ENCODE measurements at regions not wholly inside any gene's neighbourhood (a gene's known extent, or its start where the extent isn't known, plus 50 kb on each side); places are given as distances from the start of the nearest gene placed in this dataset.

DNA sequence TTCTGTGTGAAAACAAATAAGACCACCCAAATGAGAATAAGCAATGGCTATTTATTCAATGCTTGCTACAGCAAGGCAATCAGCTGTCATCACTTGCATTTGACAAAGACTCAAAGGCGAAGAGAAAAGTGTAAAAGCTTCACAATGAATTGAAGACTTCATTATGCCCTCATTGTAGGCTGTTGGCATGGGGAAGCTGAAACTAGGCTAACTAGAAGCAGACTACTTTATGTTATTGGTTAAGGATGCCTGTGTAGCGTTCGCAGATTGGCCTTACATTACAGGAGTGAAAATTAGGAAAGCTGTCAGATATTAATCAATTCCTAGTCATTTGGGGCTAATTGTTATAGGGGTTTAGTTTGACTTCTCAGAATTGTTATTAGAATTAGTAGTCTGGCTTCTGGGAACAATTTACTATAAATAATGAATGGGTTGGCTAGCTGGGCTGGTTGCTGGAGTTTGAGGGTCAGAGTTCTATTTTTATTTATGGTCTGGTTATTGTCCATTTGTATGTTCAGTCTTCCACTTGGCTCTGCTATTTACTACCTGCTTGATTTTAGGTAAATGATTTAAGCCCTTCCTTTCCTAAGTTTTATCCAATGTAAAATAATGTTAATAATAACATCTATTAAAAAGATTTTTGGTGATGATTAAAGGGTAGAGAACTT, 437.2 kb upstream of the SYT4 start:
- no peak overlapping the region for H3K9ac ChIP-seq
- no peaks in the 10 kb centered on the region for H3K9me2 ChIP-seq (ENCODE audit: insufficient read depth)
- no peak for TF ChIP-seq EZH2 (IDR thresholded peaks at IDR 0.05; ENCODE audit: insufficient read depth, poor library complexity, severe bottlenecking)
- no peak for TF ChIP-seq EZH2phosphoT487 (IDR thresholded peaks at IDR 0.05; ENCODE audit: insufficient read depth, low read depth)
- no peak for DNase-seq
- no peaks in the 10 kb centered on the region for H3K79me2 ChIP-seq (ENCODE audit: insufficient read depth)
- no peak overlapping the region for H2AFZ ChIP-seq
- no peaks in the 10 kb centered on the region for H3K4me1 ChIP-seq (ENCODE audit: insufficient read depth)
- no peaks in the 10 kb centered on the region for H4K20me1 ChIP-seq (ENCODE audit: insufficient read depth)
- no peaks in the 10 kb centered on the region for H3K27me3 ChIP-seq (replicated peaks; ENCODE audit: insufficient read depth)
- in situ Hi-C loops (cut with MboI), result no loop called here
- no peak overlapping the region for H3K27ac ChIP-seq
- no peaks in the 10 kb centered on the region for H3F3A ChIP-seq (ENCODE audit: insufficient read depth)
- H3K36me3 ChIP-seq (ENCODE audit: low read depth), result no peaks in the 10 kb centered on the region
- H3K4me3 ChIP-seq, result no peak overlapping the region
- no peak overlapping the region for H3K4me2 ChIP-seq (ENCODE audit: unreplicated experiment)
- 58 to 59% methylated on average over 3 of the region's 3 CpGs for WGBS, 2 experiments (ENCODE audit: low coverage in 1 of 2, low lambda C conversion rate in 2 of 2, missing lambda C conversion rate in 2 of 2)
- H3K9me3 ChIP-seq (ENCODE audit: low read depth), result no peaks in the 10 kb centered on the region

DNA sequence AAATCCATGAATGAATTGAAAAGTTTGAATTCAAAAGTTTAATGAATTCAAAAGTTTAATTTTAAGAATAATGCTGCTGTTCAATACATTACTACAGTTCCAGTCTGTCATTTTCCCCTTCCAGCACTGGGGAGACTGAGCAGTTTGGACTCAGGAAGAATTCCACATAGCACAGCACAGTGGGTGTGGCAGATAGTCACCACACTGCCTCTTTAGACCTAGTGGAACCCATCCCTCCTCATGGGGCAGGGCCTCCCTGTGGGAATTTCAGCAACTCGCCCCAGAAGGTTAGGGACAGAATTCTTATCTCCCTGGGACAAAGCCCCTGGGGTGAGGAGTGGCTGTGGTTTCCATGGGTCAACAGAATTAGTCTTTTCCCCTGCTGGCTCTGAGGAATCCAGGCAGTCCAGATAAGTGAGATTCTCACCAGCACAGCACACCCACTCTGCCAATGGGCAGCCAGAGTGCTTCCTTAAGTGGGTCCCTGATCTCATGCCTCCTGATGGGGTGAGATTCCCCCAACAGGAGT, 442.0 kb upstream of the SYT4 start:
- Histone ChIP-seq H3K79me2 (ENCODE audit: insufficient read depth) (no peaks in the 10 kb centered on the region), H3K9me2 (ENCODE audit: insufficient read depth) (no peaks in the 10 kb centered on the region), H3K9ac (no peak overlapping the region), H3K4me1 (ENCODE audit: insufficient read depth) (no peaks in the 10 kb centered on the region), H3K27me3 (replicated peaks; ENCODE audit: insufficient read depth) (no peaks in the 10 kb centered on the region; the same call in 1 of the 2 replicates), H3K4me3 (no peak overlapping the region), H3F3A (ENCODE audit: insufficient read depth) (no peaks in the 10 kb centered on the region), H4K20me1 (ENCODE audit: insufficient read depth) (no peaks in the 10 kb centered on the region), H3K4me2 (ENCODE audit: unreplicated experiment) (no peak overlapping the region), H3K36me3 (ENCODE audit: low read depth) (no peaks in the 10 kb centered on the region), H2AFZ (no peak overlapping the region), H3K27ac (no peak overlapping the region), H3K9me3 (ENCODE audit: low read depth) (peaks cover 3% of the 10 kb centered on the region)
- 25 to 27% methylated on average over 1 of the region's 1 CpG for WGBS, 2 experiments (ENCODE audit: low coverage in 1 of 2, low lambda C conversion rate in 2 of 2, missing lambda C conversion rate in 2 of 2)
- no peak for DNase-seq
- TF ChIP-seq EZH2phosphoT487 (IDR thresholded peaks at IDR 0.05; ENCODE audit: insufficient read depth, low read depth) (no peak), EZH2 (IDR thresholded peaks at IDR 0.05; ENCODE audit: insufficient read depth, poor library complexity, severe bottlenecking) (no peak)
- in situ Hi-C loops (cut with MboI), result no loop called here

DNA sequence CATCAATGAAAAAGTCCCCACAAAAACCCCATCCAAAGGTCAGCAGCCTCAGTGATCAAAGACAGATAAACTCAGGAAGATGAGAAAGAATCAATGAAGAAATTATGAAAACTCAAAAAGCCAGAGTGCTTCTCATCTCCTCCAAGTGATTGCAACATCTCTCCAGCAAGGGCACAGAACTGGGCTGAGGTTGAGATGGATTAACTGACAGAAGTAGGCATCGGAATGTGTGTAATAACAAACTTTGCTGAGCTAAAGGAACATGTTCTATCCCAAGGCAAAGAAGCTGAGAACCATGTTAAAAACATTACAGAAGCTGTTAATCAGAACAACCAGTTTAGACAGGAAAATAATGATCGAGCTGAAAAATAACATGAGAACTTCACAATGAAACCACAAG, 442.8 kb upstream of the SYT4 start:
- Histone ChIP-seq H3K9me3 (ENCODE audit: low read depth) (peaks cover 3% of the 10 kb centered on the region), H3K4me3 (no peak overlapping the region), H2AFZ (no peak overlapping the region), H3K36me3 (ENCODE audit: low read depth) (no peaks in the 10 kb centered on the region), H3K79me2 (ENCODE audit: insufficient read depth) (no peaks in the 10 kb centered on the region), H3K9ac (no peak overlapping the region), H3K4me2 (ENCODE audit: unreplicated experiment) (no peak overlapping the region), H3K9me2 (ENCODE audit: insufficient read depth) (no peaks in the 10 kb centered on the region), H3K27ac (no peak overlapping the region), H3K4me1 (ENCODE audit: insufficient read depth) (no peaks in the 10 kb centered on the region), H3K27me3 (replicated peaks; ENCODE audit: insufficient read depth) (no peaks in the 10 kb centered on the region; the same call in 1 of the 2 replicates), H4K20me1 (ENCODE audit: insufficient read depth) (no peaks in the 10 kb centered on the region), H3F3A (ENCODE audit: insufficient read depth) (no peaks in the 10 kb centered on the region)
- DNase-seq, result no peak
- WGBS, 2 experiments (ENCODE audit: low coverage in 1 of 2, low lambda C conversion rate in 2 of 2, missing lambda C conversion rate in 2 of 2), result 14 to 17% methylated on average over 2 of the region's 2 CpGs
- in situ Hi-C loops (cut with MboI), result no loop called here
- TF ChIP-seq EZH2 (IDR thresholded peaks at IDR 0.05; ENCODE audit: insufficient read depth, poor library complexity, severe bottlenecking), result no peak
- no peak for TF ChIP-seq EZH2phosphoT487 (IDR thresholded peaks at IDR 0.05; ENCODE audit: insufficient read depth, low read depth)

DNA sequence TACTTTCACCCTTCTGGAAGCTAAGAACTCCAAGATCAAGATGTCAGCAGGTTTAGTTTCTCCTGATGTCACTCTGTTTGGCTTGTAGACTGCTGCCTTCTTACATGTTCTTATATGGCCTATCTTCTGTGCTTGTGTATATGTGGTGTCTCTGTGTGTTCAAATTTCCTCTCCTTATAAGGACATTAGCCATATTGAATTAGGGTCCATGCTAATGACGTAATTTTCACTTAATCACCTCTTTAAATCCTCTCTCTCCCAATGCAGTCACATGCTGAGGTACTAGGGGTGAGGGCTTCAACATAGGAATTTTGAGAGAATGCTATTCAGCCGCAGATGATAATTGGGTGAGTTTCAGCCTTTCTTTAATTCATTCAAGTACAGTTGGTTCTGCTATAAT, 458.3 kb upstream of the SYT4 start:
- Histone ChIP-seq H3K9ac (no peak overlapping the region), H2AFZ (no peak overlapping the region), H3F3A (ENCODE audit: insufficient read depth) (no peaks in the 10 kb centered on the region), H4K20me1 (ENCODE audit: insufficient read depth) (no peaks in the 10 kb centered on the region), H3K4me1 (ENCODE audit: insufficient read depth) (no peaks in the 10 kb centered on the region), H3K27me3 (replicated peaks; ENCODE audit: insufficient read depth) (no peaks in the 10 kb centered on the region), H3K79me2 (ENCODE audit: insufficient read depth) (no peaks in the 10 kb centered on the region), H3K9me2 (ENCODE audit: insufficient read depth) (no peaks in the 10 kb centered on the region), H3K9me3 (ENCODE audit: low read depth) (no peaks in the 10 kb centered on the region), H3K4me3 (no peak overlapping the region), H3K36me3 (ENCODE audit: low read depth) (no peaks in the 10 kb centered on the region), H3K27ac (no peak overlapping the region), H3K4me2 (ENCODE audit: unreplicated experiment) (no peak overlapping the region)
- in situ Hi-C loops (cut with MboI), result no loop called here
- no peak for DNase-seq
- WGBS, 2 experiments (ENCODE audit: low coverage in 1 of 2, low lambda C conversion rate in 2 of 2, missing lambda C conversion rate in 2 of 2), result 43 to 53% methylated on average over 2 of the region's 2 CpGs
- TF ChIP-seq EZH2 (IDR thresholded peaks at IDR 0.05; ENCODE audit: insufficient read depth, poor library complexity, severe bottlenecking) (no peak), EZH2phosphoT487 (IDR thresholded peaks at IDR 0.05; ENCODE audit: insufficient read depth, low read depth) (no peak)
